Liver (tissue), 3 donors: ENCODE measurements at regions not wholly inside any gene's neighbourhood (a gene's known extent, or its start where the extent isn't known, plus 50 kb on each side); places are given as distances from the start of the nearest gene placed in this dataset.

Experiments
- ATF3 ChIP-seq: IDR thresholded peaks from 2 replicates; pipeline ENCODE4 v1.6.1; 2016; ENCODE audit warnings: antibody characterized with exemption
- CTCF ChIP-seq: fragments of 150-350 bp; IDR thresholded peaks from 2 replicates; pipeline ENCODE4 v1.5.1; 2017; ENCODE audit warnings: improper control_type of control experiment, low read depth, low read length; ENCODE audit not compliant: missing input control
- GABPA ChIP-seq, 2 donors: IDR thresholded peaks in 1 of 2; conservative IDR thresholded peaks in 1 of 2; 2 replicates each; pipeline ENCODE4 v1.6.1; 2016; ENCODE audit warnings: antibody characterized with exemption in 2 of 2, mild to moderate bottlenecking in 1 of 2, moderate library complexity in 1 of 2
- JUND ChIP-seq, 2 donors: IDR thresholded peaks; 2 replicates each; pipeline ENCODE4 v1.6.1; 2016; ENCODE audit warnings: antibody characterized with exemption in 2 of 2
- MAX ChIP-seq: IDR thresholded peaks from 2 replicates; pipeline ENCODE4 v1.6.1; 2016; ENCODE audit warnings: antibody characterized with exemption
- NR2F2 ChIP-seq: IDR thresholded peaks from 2 replicates; pipeline ENCODE4 v1.6.1; 2016; ENCODE audit warnings: antibody characterized with exemption
- RAD21 ChIP-seq, 2 donors: IDR thresholded peaks; 2 replicates each; pipeline ENCODE4 v1.6.1; 2016; ENCODE audit warnings: antibody characterized with exemption in 2 of 2, mild to moderate bottlenecking in 2 of 2
- REST ChIP-seq: IDR thresholded peaks from 2 replicates; pipeline ENCODE4 v1.6.1; 2016; ENCODE audit warnings: antibody characterized with exemption, mild to moderate bottlenecking
- RXRA ChIP-seq, 2 donors: IDR thresholded peaks; 2 replicates each; pipeline ENCODE4 v1.6.1; 2017 to 2018; ENCODE audit warnings: antibody characterized with exemption in 2 of 2, mild to moderate bottlenecking in 1 of 2
- TAF1 ChIP-seq: conservative IDR thresholded peaks from 2 replicates; pipeline ENCODE4 v1.6.1; 2016; ENCODE audit warnings: antibody characterized with exemption, mild to moderate bottlenecking
- YY1 ChIP-seq: IDR thresholded peaks from 2 replicates; pipeline ENCODE4 v1.6.1; 2016; ENCODE audit warnings: antibody characterized with exemption, mild to moderate bottlenecking
- ZBTB33 ChIP-seq: IDR thresholded peaks from 2 replicates; pipeline ENCODE4 v1.6.1; 2016; ENCODE audit warnings: antibody characterized with exemption
- donor health status: healthy.
- donor health status: healthy.

- TF ChIP-seq ZBTB33 (no peak), MAX (no peak), CTCF (no peak), RXRA (IDR thresholded peaks at IDR 0.05) (no peak), ATF3 (no peak), JUND (IDR thresholded peaks at IDR 0.05) (no peak), GABPA (IDR thresholded peaks at IDR 0.05 in 1 of 2, conservative IDR thresholded peaks at IDR 0.05 in 1 of 2) (no peak), REST (no peak), NR2F2 (no peak), TAF1 (no peak), RAD21 (IDR thresholded peaks at IDR 0.05) (no peak), YY1 (no peak)
Observed at GRCh38 chr20:60694763-60695162, 557.3 kb upstream of the CDH4 start.
